Esophagus squamous epithelium (tissue), 5 donors: ENCODE measurements at regions not wholly inside any gene's neighbourhood (a gene's known extent, or its start where the extent isn't known, plus 50 kb on each side); places are given as distances from the start of the nearest gene placed in this dataset.
"Not testable (repeated sequence)": the region's sequence is repeated elsewhere in the genome, so short reads cannot be mapped to it uniquely, and the experiment has no call there.

Source experiments
- DNase-seq: peaks from one replicate; lab custom pipeline; 2025; lab: John Stamatoyannopoulos, UW
- H3K27ac ChIP-seq, 4 donors: fragments of 200-600 bp; sonication (generic); one replicate each; pipeline ENCODE4 v1.5.1; 2016 to 2019; ENCODE audit warnings: mild to moderate bottlenecking in 1 of 4
- H3K27me3 ChIP-seq, 4 donors: fragments of 200-600 bp; sonication (generic); 1 replicate in 3 of 4; 2 replicates in 1 of 4; pipeline versions ENCODE4 v1.5.1 to v1.6.0; 2017 to 2021; ENCODE audit warnings: antibody characterized with exemption in 1 of 4
- H3K36me3 ChIP-seq, 3 donors: fragments of 200-600 bp; sonication (generic); one replicate each; pipeline ENCODE4 v1.5.1; 2016 to 2019
- H3K4me1 ChIP-seq, 3 donors: fragments of 200-600 bp; sonication (generic); one replicate each; pipeline ENCODE4 v1.5.1; 2017 to 2019
- H3K4me3 ChIP-seq, 4 donors: fragments of 200-600 bp; sonication (generic); 1 replicate in 3 of 4; 2 replicates in 1 of 4; pipeline ENCODE4 v1.5.1; 2016 to 2019; ENCODE audit warnings: mild to moderate bottlenecking in 2 of 4, moderate library complexity in 1 of 4
- H3K9me3 ChIP-seq, 3 donors: fragments of 200-600 bp; sonication (generic); one replicate each; pipeline ENCODE4 v1.5.1; 2016 to 2019
- POLR2A ChIP-seq, 4 donors: fragments of 450-650 bp; IDR thresholded peaks; one replicate each; pipeline ENCODE4 v1.6.1; 2017; ENCODE audit warnings: antibody characterized with exemption in 4 of 4, mild to moderate bottlenecking in 4 of 4, moderate library complexity in 3 of 4
- WGBS, 2 donors: methylation state at CpG; one replicate each; pipeline ENCODE4 v1.1.5; 2018; 5-methylcytosine and 5-hydroxymethylcytosine counted together
- intact Hi-C: fragments of 100-400 bp; cut with DNase I; formaldehyde crosslinking; loops from one replicate; pipeline ENCODE4 v1.15.0; 2022
- TF ChIP-seq, protein P1 (sequence below), 6 experiments: fragments of 450-650 bp in 4 of 6; fragments of 200-600 bp in 2 of 6; sonication (generic) in 2 of 6; IDR thresholded peaks; one replicate each; pipeline ENCODE4 v1.5.1; 2016 to 2019; ENCODE audit warnings: antibody characterized with exemption in 6 of 6, mild to moderate bottlenecking in 4 of 6, moderate library complexity in 4 of 6
- donor health status: DM: yes; HTN: yes; CAD: no.

DNA sequence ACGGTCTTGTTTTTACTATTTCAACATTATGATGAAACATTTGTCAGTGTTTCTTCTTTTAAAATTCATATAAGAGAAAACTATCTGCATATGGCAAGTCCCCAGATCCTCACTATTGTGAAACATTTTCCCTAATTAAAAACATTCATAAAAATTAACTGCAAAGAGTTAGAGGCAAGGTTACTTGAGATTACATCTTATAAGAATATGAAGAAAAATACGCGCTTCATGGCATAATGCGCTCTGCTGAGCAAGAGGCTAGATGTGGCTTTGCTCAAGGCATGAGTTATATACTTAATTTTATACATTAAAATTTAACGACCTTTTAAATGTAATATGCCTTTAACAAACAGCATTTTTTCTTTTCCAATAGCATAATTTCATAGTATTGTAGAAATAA is 166.4 kb upstream of the RPRM start:
- 74 to 76% methylated on average over 5 of the region's 5 CpGs for WGBS, 2 donors
- H3K27ac ChIP-seq = no peak overlapping the region
- H3K4me1 ChIP-seq = no peaks in the 10 kb centered on the region
- no peak for TF ChIP-seq POLR2A (IDR thresholded peaks at IDR 0.05)
- TF ChIP-seq, protein P1, sequence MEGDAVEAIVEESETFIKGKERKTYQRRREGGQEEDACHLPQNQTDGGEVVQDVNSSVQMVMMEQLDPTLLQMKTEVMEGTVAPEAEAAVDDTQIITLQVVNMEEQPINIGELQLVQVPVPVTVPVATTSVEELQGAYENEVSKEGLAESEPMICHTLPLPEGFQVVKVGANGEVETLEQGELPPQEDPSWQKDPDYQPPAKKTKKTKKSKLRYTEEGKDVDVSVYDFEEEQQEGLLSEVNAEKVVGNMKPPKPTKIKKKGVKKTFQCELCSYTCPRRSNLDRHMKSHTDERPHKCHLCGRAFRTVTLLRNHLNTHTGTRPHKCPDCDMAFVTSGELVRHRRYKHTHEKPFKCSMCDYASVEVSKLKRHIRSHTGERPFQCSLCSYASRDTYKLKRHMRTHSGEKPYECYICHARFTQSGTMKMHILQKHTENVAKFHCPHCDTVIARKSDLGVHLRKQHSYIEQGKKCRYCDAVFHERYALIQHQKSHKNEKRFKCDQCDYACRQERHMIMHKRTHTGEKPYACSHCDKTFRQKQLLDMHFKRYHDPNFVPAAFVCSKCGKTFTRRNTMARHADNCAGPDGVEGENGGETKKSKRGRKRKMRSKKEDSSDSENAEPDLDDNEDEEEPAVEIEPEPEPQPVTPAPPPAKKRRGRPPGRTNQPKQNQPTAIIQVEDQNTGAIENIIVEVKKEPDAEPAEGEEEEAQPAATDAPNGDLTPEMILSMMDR (IDR thresholded peaks at IDR 0.05) = no peak
- no peak overlapping the region for H3K4me3 ChIP-seq
- intact Hi-C loops = no loop called here
- no peaks in the 10 kb centered on the region for H3K36me3 ChIP-seq
- no peaks in the 10 kb centered on the region for H3K9me3 ChIP-seq
- no peak for DNase-seq
- no peaks in the 10 kb centered on the region for H3K27me3 ChIP-seq

DNA sequence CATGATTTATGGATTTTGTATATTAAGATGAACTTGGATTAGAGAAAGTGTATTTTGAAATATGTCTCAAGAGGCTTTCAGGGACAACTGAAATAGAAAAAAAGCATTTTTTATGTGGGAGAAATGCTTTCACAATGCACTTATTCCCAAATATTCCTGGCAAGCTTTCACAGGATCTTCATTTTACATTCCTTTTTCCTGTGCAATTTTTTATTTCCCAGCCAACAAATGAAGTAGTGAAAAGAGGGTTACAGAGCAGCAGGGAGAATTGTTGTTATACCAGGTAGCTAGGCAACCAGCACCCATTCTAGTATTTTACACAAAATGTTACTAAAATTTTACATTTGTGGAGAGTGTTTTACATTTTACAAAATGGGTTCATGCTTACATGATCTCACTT is 167.0 kb upstream of the RPRM start:
- DNase-seq = no peak
- intact Hi-C loops = no loop called here
- H3K4me1 ChIP-seq = no peaks in the 10 kb centered on the region
- no peaks in the 10 kb centered on the region for H3K9me3 ChIP-seq
- H3K4me3 ChIP-seq = no peak overlapping the region
- H3K27me3 ChIP-seq = no peaks in the 10 kb centered on the region
- TF ChIP-seq, protein P1 (IDR thresholded peaks at IDR 0.05) = no peak
- TF ChIP-seq POLR2A (IDR thresholded peaks at IDR 0.05) = no peak
- no peaks in the 10 kb centered on the region for H3K36me3 ChIP-seq
- H3K27ac ChIP-seq = no peak overlapping the region

DNA sequence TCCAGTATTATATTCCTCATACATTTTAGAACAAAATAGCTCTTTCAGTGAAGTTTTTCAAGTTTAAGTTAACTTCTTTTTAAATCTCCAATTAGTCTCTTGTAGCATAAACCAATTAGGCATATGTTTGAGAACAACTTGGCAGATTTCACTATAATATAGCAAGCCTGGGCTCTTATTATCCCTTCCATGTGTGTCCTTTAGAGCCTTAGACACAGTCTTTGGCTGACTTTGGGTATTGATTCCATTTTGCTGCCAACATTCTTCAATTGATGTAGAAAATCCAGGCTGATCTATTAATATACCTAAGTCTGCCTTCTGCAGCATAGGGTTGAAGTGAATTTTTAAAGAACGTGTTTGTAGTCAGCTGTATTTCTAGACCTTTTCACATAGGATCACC is 179.1 kb upstream of the RPRM start:
- H3K9me3 ChIP-seq = no peaks in the 10 kb centered on the region
- H3K4me1 ChIP-seq = no peaks in the 10 kb centered on the region
- H3K27me3 ChIP-seq = no peaks in the 10 kb centered on the region
- 75 to 86% methylated on average over 1 of the region's 1 CpG for WGBS, 2 donors
- DNase-seq = no peak
- H3K36me3 ChIP-seq = no peaks in the 10 kb centered on the region
- TF ChIP-seq, protein P1 (IDR thresholded peaks at IDR 0.05) = no peak
- TF ChIP-seq POLR2A (IDR thresholded peaks at IDR 0.05) = no peak
- intact Hi-C loops = no loop called here
- H3K27ac ChIP-seq = no peak overlapping the region
- H3K4me3 ChIP-seq = no peak overlapping the region

DNA sequence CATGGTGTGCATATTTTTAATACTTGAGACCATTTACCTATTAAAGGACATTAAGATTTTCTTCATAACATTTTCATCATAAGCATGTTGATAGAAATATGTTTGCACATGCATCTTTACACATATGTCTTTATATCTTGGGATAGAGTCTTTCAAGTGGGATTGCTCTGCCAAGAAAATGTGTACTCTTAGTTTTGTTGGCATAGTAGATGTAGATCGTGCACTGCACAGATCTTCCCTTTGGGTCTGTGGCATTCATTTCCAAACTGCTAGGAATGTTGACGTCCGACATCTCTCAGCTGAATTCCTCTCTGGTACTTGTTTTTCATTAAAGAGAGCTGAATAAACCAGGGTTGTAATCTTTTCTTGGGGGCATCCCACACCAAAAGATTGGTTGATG is 183.2 kb upstream of the RPRM start:
- Histone ChIP-seq H3K9me3 (no peaks in the 10 kb centered on the region), H3K27me3 (no peaks in the 10 kb centered on the region), H3K4me1 (no peaks in the 10 kb centered on the region), H3K4me3 (no peak overlapping the region), H3K27ac (no peak overlapping the region), H3K36me3 (no peaks in the 10 kb centered on the region)
- TF ChIP-seq POLR2A (IDR thresholded peaks at IDR 0.05) = no peak
- TF ChIP-seq, protein P1 (IDR thresholded peaks at IDR 0.05) = no peak
- 71 to 76% methylated on average over 3 of the region's 3 CpGs for WGBS, 2 donors
- DNase-seq = no peak
- intact Hi-C loops = no loop called here

DNA sequence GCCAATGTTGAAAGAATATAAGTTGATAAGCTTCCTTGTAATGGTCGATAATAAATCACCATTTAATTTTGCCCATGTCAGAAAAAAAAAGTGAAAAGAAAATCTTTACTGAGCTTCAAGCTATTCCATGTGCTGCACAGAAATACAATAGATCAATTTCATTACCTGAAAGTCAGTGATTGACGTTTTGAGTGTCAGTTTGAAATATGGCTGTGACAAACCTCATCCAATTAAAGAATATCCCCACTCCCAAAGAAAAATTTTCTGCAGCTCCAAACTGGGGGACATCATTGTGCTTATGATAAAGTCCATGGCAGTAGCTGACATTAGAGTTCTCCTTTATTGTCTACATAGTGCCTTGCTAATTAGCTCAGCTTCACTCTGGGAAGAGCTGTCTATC is 184.8 kb upstream of the RPRM start:
- Histone ChIP-seq H3K4me3 (no peak overlapping the region), H3K4me1 (no peaks in the 10 kb centered on the region), H3K9me3 (no peaks in the 10 kb centered on the region), H3K36me3 (no peaks in the 10 kb centered on the region), H3K27me3 (no peaks in the 10 kb centered on the region), H3K27ac (no peak overlapping the region)
- TF ChIP-seq, protein P1 (IDR thresholded peaks at IDR 0.05) = no peak
- TF ChIP-seq POLR2A (IDR thresholded peaks at IDR 0.05) = no peak
- WGBS, 2 donors = 24 to 45% methylated on average over 2 of the region's 2 CpGs
- DNase-seq = no peak
- intact Hi-C loops = no loop called here

DNA sequence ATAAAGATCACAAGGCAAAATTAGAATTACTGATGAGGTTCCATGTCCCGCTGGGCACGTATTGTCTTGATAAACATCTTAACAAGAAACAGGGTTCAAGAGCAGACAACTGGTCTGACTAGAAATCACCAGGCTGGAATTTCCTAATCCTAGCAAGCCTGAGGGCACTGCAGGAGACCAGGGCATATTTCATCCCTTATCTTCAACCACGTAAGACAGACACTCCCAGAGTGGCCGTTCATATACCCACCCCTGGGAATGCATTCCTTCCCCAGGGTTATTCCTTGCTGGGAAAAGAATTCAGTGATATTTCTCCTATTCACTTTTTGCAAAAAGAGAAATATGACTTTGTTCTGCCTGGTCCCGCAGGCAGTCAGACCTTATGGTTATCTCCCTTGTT is 185.4 kb upstream of the RPRM start:
- H3K4me1 ChIP-seq, H3K36me3 ChIP-seq, H3K4me3 ChIP-seq, intact Hi-C loops, DNase-seq, H3K27me3 ChIP-seq, H3K27ac ChIP-seq, H3K9me3 ChIP-seq: not testable (repeated sequence)
- 74 to 79% methylated on average over 4 to 5 of the region's 5 CpGs for WGBS, 2 donors
